ENCODE measurements at regions not wholly inside any gene's neighbourhood (a gene's known extent, or its start where the extent isn't known, plus 50 kb on each side); places are given as distances from the start of the nearest gene placed in this dataset.

- no peaks in the 10 kb centered on the region for H3K36me3 ChIP-seq (ENCODE audit: control insufficient read depth, insufficient read depth, low read length)
- H3K27me3 ChIP-seq (ENCODE audit: control insufficient read depth, insufficient read depth, low read length) = no peaks in the 10 kb centered on the region
- no peak overlapping the region for H3K9ac ChIP-seq (ENCODE audit: low read length)
- no peak overlapping the region for H3K4me3 ChIP-seq (ENCODE audit: low read length)
- no peak overlapping the region for H3K27ac ChIP-seq (ENCODE audit: low read depth, low read length)
- no peaks in the 10 kb centered on the region for H3K4me1 ChIP-seq (ENCODE audit: control insufficient read depth, insufficient read depth, low read length)
These were observed 2064.6 kb downstream of the TP53TG3F start for GRCh38 chr16:35523991-35524390.

GRCh38 chr16:35525979-35526590 is 2066.7 kb downstream of the TP53TG3F start:
- Histone ChIP-seq H3K4me3 (ENCODE audit: low read length) (no peak overlapping the region), H3K36me3 (ENCODE audit: control insufficient read depth, insufficient read depth, low read length) (no peaks in the 10 kb centered on the region), H3K27me3 (ENCODE audit: control insufficient read depth, insufficient read depth, low read length) (no peaks in the 10 kb centered on the region), H3K9ac (ENCODE audit: low read length) (no peak overlapping the region), H3K27ac (ENCODE audit: low read depth, low read length) (no peak overlapping the region), H3K4me1 (ENCODE audit: control insufficient read depth, insufficient read depth, low read length) (no peaks in the 10 kb centered on the region)

GRCh38 chr16:35532576-35532975 is 2073.2 kb downstream of the TP53TG3F start:
- Histone ChIP-seq H3K36me3 (ENCODE audit: control insufficient read depth, insufficient read depth, low read length) (no peaks in the 10 kb centered on the region), H3K4me1 (ENCODE audit: control insufficient read depth, insufficient read depth, low read length) (no peaks in the 10 kb centered on the region), H3K4me3 (ENCODE audit: low read length) (no peak overlapping the region), H3K9ac (ENCODE audit: low read length) (no peak overlapping the region), H3K27me3 (ENCODE audit: control insufficient read depth, insufficient read depth, low read length) (no peaks in the 10 kb centered on the region), H3K27ac (ENCODE audit: low read depth, low read length) (no peak overlapping the region)

GRCh38 chr16:35533683-35534082 is 2074.3 kb downstream of the TP53TG3F start:
- no peaks in the 10 kb centered on the region for H3K4me1 ChIP-seq (ENCODE audit: control insufficient read depth, insufficient read depth, low read length)
- no peak overlapping the region for H3K27ac ChIP-seq (ENCODE audit: low read depth, low read length)
- H3K27me3 ChIP-seq (ENCODE audit: control insufficient read depth, insufficient read depth, low read length) = no peaks in the 10 kb centered on the region
- H3K4me3 ChIP-seq (ENCODE audit: low read length) = no peak overlapping the region
- no peak overlapping the region for H3K9ac ChIP-seq (ENCODE audit: low read length)
- no peaks in the 10 kb centered on the region for H3K36me3 ChIP-seq (ENCODE audit: control insufficient read depth, insufficient read depth, low read length)

- Histone ChIP-seq H3K9ac (ENCODE audit: low read length) (no peak overlapping the region), H3K36me3 (ENCODE audit: control insufficient read depth, insufficient read depth, low read length) (no peaks in the 10 kb centered on the region), H3K4me1 (ENCODE audit: control insufficient read depth, insufficient read depth, low read length) (no peaks in the 10 kb centered on the region), H3K27ac (ENCODE audit: low read depth, low read length) (no peak overlapping the region), H3K4me3 (ENCODE audit: low read length) (no peak overlapping the region), H3K27me3 (ENCODE audit: control insufficient read depth, insufficient read depth, low read length) (no peaks in the 10 kb centered on the region)
These were observed 2084.1 kb downstream of the TP53TG3F start for GRCh38 chr16:35543486-35543885.

GRCh38 chr16:35552763-35553162 is 2093.4 kb downstream of the TP53TG3F start:
- no peaks in the 10 kb centered on the region for H3K27me3 ChIP-seq (ENCODE audit: control insufficient read depth, insufficient read depth, low read length)
- no peaks in the 10 kb centered on the region for H3K4me1 ChIP-seq (ENCODE audit: control insufficient read depth, insufficient read depth, low read length)
- H3K36me3 ChIP-seq (ENCODE audit: control insufficient read depth, insufficient read depth, low read length) = no peaks in the 10 kb centered on the region
- H3K4me3 ChIP-seq (ENCODE audit: low read length) = no peak overlapping the region
- no peak overlapping the region for H3K27ac ChIP-seq (ENCODE audit: low read depth, low read length)
- H3K9ac ChIP-seq (ENCODE audit: low read length) = no peak overlapping the region

GRCh38 chr16:35557731-35558130 is 2098.3 kb downstream of the TP53TG3F start:
- H3K36me3 ChIP-seq (ENCODE audit: control insufficient read depth, insufficient read depth, low read length) = no peaks in the 10 kb centered on the region
- no peak overlapping the region for H3K4me3 ChIP-seq (ENCODE audit: low read length)
- H3K27ac ChIP-seq (ENCODE audit: low read depth, low read length) = no peak overlapping the region
- H3K27me3 ChIP-seq (ENCODE audit: control insufficient read depth, insufficient read depth, low read length) = no peaks in the 10 kb centered on the region
- H3K9ac ChIP-seq (ENCODE audit: low read length) = no peak overlapping the region
- H3K4me1 ChIP-seq (ENCODE audit: control insufficient read depth, insufficient read depth, low read length) = no peaks in the 10 kb centered on the region

- H3K9ac ChIP-seq (ENCODE audit: low read length) = no peak overlapping the region
- no peaks in the 10 kb centered on the region for H3K4me1 ChIP-seq (ENCODE audit: control insufficient read depth, insufficient read depth, low read length)
- no peak overlapping the region for H3K27ac ChIP-seq (ENCODE audit: low read depth, low read length)
- H3K27me3 ChIP-seq (ENCODE audit: control insufficient read depth, insufficient read depth, low read length) = no peaks in the 10 kb centered on the region
- H3K4me3 ChIP-seq (ENCODE audit: low read length) = no peak overlapping the region
- no peaks in the 10 kb centered on the region for H3K36me3 ChIP-seq (ENCODE audit: control insufficient read depth, insufficient read depth, low read length)
These were observed 2100.7 kb downstream of the TP53TG3F start for GRCh38 chr16:35559911-35560636.

GRCh38 chr16:35560637-35560984 is 2101.2 kb downstream of the TP53TG3F start:
- Histone ChIP-seq H3K9ac (ENCODE audit: low read length) (no peak overlapping the region), H3K36me3 (ENCODE audit: control insufficient read depth, insufficient read depth, low read length) (no peaks in the 10 kb centered on the region), H3K4me1 (ENCODE audit: control insufficient read depth, insufficient read depth, low read length) (no peaks in the 10 kb centered on the region), H3K4me3 (ENCODE audit: low read length) (no peak overlapping the region), H3K27ac (ENCODE audit: low read depth, low read length) (no peak overlapping the region), H3K27me3 (ENCODE audit: control insufficient read depth, insufficient read depth, low read length) (no peaks in the 10 kb centered on the region)

GRCh38 chr16:35561346-35561745 is 2101.9 kb downstream of the TP53TG3F start:
- no peaks in the 10 kb centered on the region for H3K36me3 ChIP-seq (ENCODE audit: control insufficient read depth, insufficient read depth, low read length)
- no peak overlapping the region for H3K9ac ChIP-seq (ENCODE audit: low read length)
- H3K27ac ChIP-seq (ENCODE audit: low read depth, low read length) = no peak overlapping the region
- no peaks in the 10 kb centered on the region for H3K4me1 ChIP-seq (ENCODE audit: control insufficient read depth, insufficient read depth, low read length)
- no peak overlapping the region for H3K4me3 ChIP-seq (ENCODE audit: low read length)
- no peaks in the 10 kb centered on the region for H3K27me3 ChIP-seq (ENCODE audit: control insufficient read depth, insufficient read depth, low read length)

GRCh38 chr16:35562471-35562870 is 2103.1 kb downstream of the TP53TG3F start:
- H3K27ac ChIP-seq (ENCODE audit: low read depth, low read length) = no peak overlapping the region
- H3K4me1 ChIP-seq (ENCODE audit: control insufficient read depth, insufficient read depth, low read length) = no peaks in the 10 kb centered on the region
- no peak overlapping the region for H3K4me3 ChIP-seq (ENCODE audit: low read length)
- H3K36me3 ChIP-seq (ENCODE audit: control insufficient read depth, insufficient read depth, low read length) = no peaks in the 10 kb centered on the region
- no peaks in the 10 kb centered on the region for H3K27me3 ChIP-seq (ENCODE audit: control insufficient read depth, insufficient read depth, low read length)
- H3K9ac ChIP-seq (ENCODE audit: low read length) = no peak overlapping the region

GRCh38 chr16:35562919-35563318 is 2103.5 kb downstream of the TP53TG3F start:
- H3K36me3 ChIP-seq (ENCODE audit: control insufficient read depth, insufficient read depth, low read length) = no peaks in the 10 kb centered on the region
- no peaks in the 10 kb centered on the region for H3K27me3 ChIP-seq (ENCODE audit: control insufficient read depth, insufficient read depth, low read length)
- no peak overlapping the region for H3K27ac ChIP-seq (ENCODE audit: low read depth, low read length)
- H3K4me3 ChIP-seq (ENCODE audit: low read length) = no peak overlapping the region
- H3K4me1 ChIP-seq (ENCODE audit: control insufficient read depth, insufficient read depth, low read length) = no peaks in the 10 kb centered on the region
- no peak overlapping the region for H3K9ac ChIP-seq (ENCODE audit: low read length)

- no peak overlapping the region for H3K4me3 ChIP-seq (ENCODE audit: low read length)
- H3K27ac ChIP-seq (ENCODE audit: low read depth, low read length) = no peak overlapping the region
- no peaks in the 10 kb centered on the region for H3K4me1 ChIP-seq (ENCODE audit: control insufficient read depth, insufficient read depth, low read length)
- no peaks in the 10 kb centered on the region for H3K36me3 ChIP-seq (ENCODE audit: control insufficient read depth, insufficient read depth, low read length)
- H3K27me3 ChIP-seq (ENCODE audit: control insufficient read depth, insufficient read depth, low read length) = no peaks in the 10 kb centered on the region
- no peak overlapping the region for H3K9ac ChIP-seq (ENCODE audit: low read length)
These were observed 2104.7 kb downstream of the TP53TG3F start for GRCh38 chr16:35564148-35564547.

Data from rectal smooth muscle tissue (tissue), 1 donor.